ENCODE measurements at regions not wholly inside any gene's neighbourhood (a gene's known extent, or its start where the extent isn't known, plus 50 kb on each side); places are given as distances from the start of the nearest gene placed in this dataset.

- TF ChIP-seq BHLHE40 (IDR thresholded peaks at IDR 0.05; ENCODE audit: low read depth, low read length), result no peak
- no peak for TF ChIP-seq CTCF (conservative IDR thresholded peaks at IDR 0.05; ENCODE audit: low read depth, low read length)
Observed at GRCh38 chr5:105794578-105794977, 1876.2 kb downstream of the EFNA5 start.

Measured in IMR-90 (cell line).